GM10248 (cell line): ENCODE measurements at regions not wholly inside any gene's neighbourhood (a gene's known extent, or its start where the extent isn't known, plus 50 kb on each side); places are given as distances from the start of the nearest gene placed in this dataset.

Experiments
- CTCF ChIA-PET: fragments of 300-600 bp; sonication (Branson Sonifier 250); formaldehyde crosslinking; extraction: SDS; loops from one replicate; lab custom pipeline; 2021; ENCODE audit warnings: antibody characterized with exemption; lab: Yijun Ruan, JAX
- POLR2A ChIA-PET: fragments of 350-650 bp; sonication (Branson Sonifier 250); formaldehyde crosslinking; extraction: SDS; loops from one replicate; lab custom pipeline; 2020; ENCODE audit warnings: antibody characterized with exemption; lab: Yijun Ruan, JAX
- DNase-seq: peaks from one replicate; pipeline ENCODE4 v3.0.0; 2012; ENCODE audit errors: extremely low spot score
- CTCF ChIP-seq: IDR thresholded peaks from 2 replicates; pipeline ENCODE4 v1.5.1; 2012; ENCODE audit warnings: mild to moderate bottlenecking, low read depth; ENCODE audit errors: extremely low read depth, missing control alignments, control extremely low read depth

- CTCF ChIA-PET: interaction anchor here (1.2 to 1.6 kb wide), 2 partner anchors 22 to 26 kb away, joined by 3 to 4 read pairs; no protein-coding TSS in a partner anchor
- POLR2A ChIA-PET: no interaction called here
- DNase-seq: no peak
- no peak for TF ChIP-seq CTCF
Observed at GRCh38 chr7:46168231-46168630, 247.2 kb upstream of the IGFBP3 start.

GRCh38 chr7:46165276-46165675 lies 244.2 kb upstream of the IGFBP3 start:
- TF ChIP-seq CTCF: no peak
- DNase-seq: no peak
- ChIA-PET CTCF (no interaction called here), POLR2A (no interaction called here)

- ChIA-PET POLR2A (no interaction called here), CTCF (interaction anchor here (1.3 kb wide), 1 partner anchor 31 kb away, joined by 3 read pairs; no protein-coding TSS in a partner anchor)
- no peak for TF ChIP-seq CTCF
- DNase-seq: no peak
Observed at GRCh38 chr7:46164629-46165028, 243.6 kb upstream of the IGFBP3 start.

- TF ChIP-seq CTCF: no peak
- POLR2A ChIA-PET: no interaction called here
- CTCF ChIA-PET: interaction anchor here (0.9 to 1.8 kb wide), 3 partner anchors 9 to 24 kb away, joined by 3 to 6 read pairs (median 3); no protein-coding TSS in a partner anchor
- DNase-seq: no peak
Observed at GRCh38 chr7:46163246-46163645, 242.2 kb upstream of the IGFBP3 start.

- TF ChIP-seq CTCF: no peak
- ChIA-PET CTCF (interaction anchor here (1.8 kb wide), 1 partner anchor 10 kb away, joined by 6 read pairs; no protein-coding TSS in a partner anchor), POLR2A (no interaction called here)
- DNase-seq: no peak
Observed at GRCh38 chr7:46162609-46163008, 241.5 kb upstream of the IGFBP3 start.

- ChIA-PET CTCF (no interaction called here), POLR2A (no interaction called here)
Observed at GRCh38 chr7:46160861-46161260, 239.8 kb upstream of the IGFBP3 start.

More at GRCh38 chr7:46160861-46161260, 239.8 kb upstream of the IGFBP3 start:
- no peak for DNase-seq
- TF ChIP-seq CTCF: no peak
